Activated naive CD4-positive, alpha-beta T cell treated with anti-CD3 and anti-CD28 coated beads, Interleukin-2, amount 10 ng/mL, durations not matched to agents 7 days and 5 days (primary cell): ENCODE measurements at regions not wholly inside any gene's neighbourhood (a gene's known extent, or its start where the extent isn't known, plus 50 kb on each side); places are given as distances from the start of the nearest gene placed in this dataset.
"Not testable (repeated sequence)": the region's sequence is repeated elsewhere in the genome, so short reads cannot be mapped to it uniquely, and the experiment has no call there.

Experiments
- CTCF ChIA-PET: fragments of 350-600 bp; sonication (Branson Sonifier 250); formaldehyde crosslinking; loops from one replicate; lab custom pipeline; 2021; ENCODE audit warnings: antibody characterized with exemption; lab: Charles Lee
- DNase-seq: peaks from one replicate; pipeline ENCODE4 v3.0.0-alpha.2; 2020
- H3K27ac Mint-ChIP-seq: one replicate; pipeline ENCODE4 v1.8.0; 2021; ENCODE audit warnings: mild to moderate bottlenecking, moderate library complexity, mixed read lengths
- H3K27me3 Mint-ChIP-seq: one replicate; pipeline ENCODE4 v1.8.0; 2021; ENCODE audit warnings: mild to moderate bottlenecking, mixed read lengths
- H3K36me3 Mint-ChIP-seq: one replicate; pipeline ENCODE4 v1.8.0; 2021; ENCODE audit warnings: mixed read lengths
- H3K4me1 Mint-ChIP-seq: one replicate; pipeline ENCODE4 v1.8.0; 2021; ENCODE audit warnings: mixed read lengths
- H3K4me3 Mint-ChIP-seq: one replicate; pipeline ENCODE4 v1.8.0; 2021; ENCODE audit warnings: mild to moderate bottlenecking, moderate library complexity, mixed read lengths
- H3K9me3 Mint-ChIP-seq: one replicate; pipeline ENCODE4 v1.8.0; 2021; ENCODE audit warnings: mixed read lengths

DNA sequence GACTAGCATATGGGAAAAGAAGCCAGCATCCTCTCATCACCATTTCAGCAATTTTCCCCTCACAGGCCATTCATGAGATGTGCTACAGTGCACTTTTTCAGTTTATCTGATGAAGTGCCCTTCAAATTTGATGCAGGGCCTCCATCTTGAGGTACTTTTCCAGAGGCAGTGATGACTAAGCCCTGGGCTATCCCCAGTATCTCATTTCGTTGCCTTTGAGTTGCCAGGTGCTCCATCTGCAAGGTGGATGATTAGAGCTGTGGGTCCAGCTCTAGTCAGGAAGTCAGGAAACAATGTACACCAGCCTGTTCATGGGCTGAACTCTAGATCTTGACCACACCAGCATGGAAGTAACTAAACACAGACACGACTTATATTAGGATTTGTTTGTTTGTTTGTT is 425.2 kb downstream of the METTL4 start:
- CTCF ChIA-PET: no interaction called here
- DNase-seq: no peak
- H3K4me3 Mint-ChIP-seq: no peak overlapping the region
- no peaks in the 10 kb centered on the region for H3K27me3 Mint-ChIP-seq
- no peaks in the 10 kb centered on the region for H3K36me3 Mint-ChIP-seq
- H3K9me3 Mint-ChIP-seq: no peaks in the 10 kb centered on the region
- no peak overlapping the region for H3K27ac Mint-ChIP-seq
- H3K4me1 Mint-ChIP-seq: no peaks in the 10 kb centered on the region

DNA sequence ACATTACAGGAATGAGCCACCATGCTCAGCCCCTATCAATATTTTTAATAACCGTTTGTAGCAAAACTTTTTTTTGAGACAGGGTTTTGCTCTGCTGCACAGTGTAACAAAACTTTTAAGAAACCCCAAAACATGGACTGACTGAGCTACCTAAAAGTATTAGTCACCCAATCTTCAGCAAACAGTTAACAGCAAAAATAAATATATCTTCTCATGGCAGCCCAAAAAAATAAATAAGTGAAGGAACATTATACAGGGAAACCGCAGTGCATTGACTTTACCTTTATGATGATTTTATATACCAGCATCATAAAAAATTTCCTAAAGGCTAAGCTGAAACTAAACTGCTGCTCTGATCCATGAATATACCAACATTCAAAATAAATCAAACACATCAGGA is 424.6 kb downstream of the METTL4 start:
- Mint-ChIP-seq H3K9me3 (no peaks in the 10 kb centered on the region), H3K4me1 (no peaks in the 10 kb centered on the region), H3K27me3 (no peaks in the 10 kb centered on the region), H3K4me3 (no peak overlapping the region), H3K27ac (no peak overlapping the region), H3K36me3 (no peaks in the 10 kb centered on the region)
- CTCF ChIA-PET: no interaction called here
- DNase-seq: no peak

DNA sequence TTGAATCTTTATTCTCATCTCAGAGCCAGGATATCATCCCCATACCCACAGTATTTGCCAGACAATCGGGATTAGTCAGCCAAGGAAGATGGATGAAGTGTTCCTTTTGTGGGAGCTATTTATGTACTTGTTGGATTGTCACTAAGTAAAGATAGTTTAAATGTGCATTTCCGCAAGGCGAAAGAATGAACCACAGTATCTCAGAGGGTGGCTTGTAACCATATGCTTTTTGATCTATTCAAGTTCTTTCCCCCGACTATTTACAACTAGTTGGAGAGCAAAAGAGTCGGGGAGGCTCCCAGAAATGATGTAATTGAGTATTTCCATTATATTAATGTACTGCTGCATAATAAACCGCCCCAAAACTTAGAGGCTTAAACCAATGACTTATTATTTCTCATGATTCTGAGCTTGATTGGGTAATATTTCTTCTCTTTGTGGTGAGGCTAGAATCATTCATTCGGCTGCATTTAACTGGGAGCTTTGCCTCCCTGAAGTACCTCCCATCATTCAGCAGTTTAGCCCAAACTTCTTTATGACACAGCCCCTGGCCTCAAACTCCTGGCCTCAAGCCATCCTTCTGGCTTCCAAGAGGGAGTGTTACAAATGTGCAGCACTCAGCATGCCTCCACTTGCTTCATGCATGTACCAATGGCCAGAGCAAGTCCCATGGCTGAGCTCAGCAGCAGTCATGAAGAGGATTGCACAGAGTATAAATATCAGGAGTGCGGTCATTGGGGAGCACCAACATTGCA is 423.7 kb downstream of the METTL4 start:
- CTCF ChIA-PET: no interaction called here
- Mint-ChIP-seq H3K4me3 (no peak overlapping the region), H3K27ac (no peak overlapping the region), H3K9me3 (no peaks in the 10 kb centered on the region), H3K36me3 (no peaks in the 10 kb centered on the region), H3K27me3 (no peaks in the 10 kb centered on the region), H3K4me1 (no peaks in the 10 kb centered on the region)
- no peak for DNase-seq

GRCh38 chr18:2148823-2149222 is 422.5 kb downstream of the METTL4 start:
- H3K4me3 Mint-ChIP-seq: no peak overlapping the region
- H3K36me3 Mint-ChIP-seq: no peaks in the 10 kb centered on the region
- DNase-seq: no peak
- CTCF ChIA-PET: no interaction called here
- H3K27me3 Mint-ChIP-seq: no peaks in the 10 kb centered on the region
- H3K9me3 Mint-ChIP-seq: no peaks in the 10 kb centered on the region
- H3K27ac Mint-ChIP-seq: no peak overlapping the region
- H3K4me1 Mint-ChIP-seq: no peaks in the 10 kb centered on the region

DNA sequence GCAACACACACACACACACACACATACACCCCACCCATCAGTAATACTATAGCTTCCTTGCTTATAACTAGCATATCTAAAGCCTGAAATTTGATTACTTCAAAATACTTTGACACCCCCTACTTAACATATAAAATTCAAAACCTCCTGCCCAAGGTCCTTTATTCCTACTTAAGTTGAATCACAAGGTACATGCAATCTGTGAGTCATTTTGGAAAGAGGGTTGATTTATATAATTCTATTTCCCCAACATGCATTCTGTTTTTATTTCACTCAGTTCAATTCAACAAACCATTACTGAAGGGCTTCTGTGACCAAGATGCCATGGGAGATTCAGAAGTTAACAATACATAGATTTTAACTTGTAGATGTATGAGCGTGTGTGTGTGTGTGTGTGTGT is 420.7 kb downstream of the METTL4 start:
- no peak for DNase-seq
- no peaks in the 10 kb centered on the region for H3K36me3 Mint-ChIP-seq
- H3K4me1 Mint-ChIP-seq: no peaks in the 10 kb centered on the region
- H3K9me3 Mint-ChIP-seq: no peaks in the 10 kb centered on the region
- H3K4me3 Mint-ChIP-seq: no peak overlapping the region
- H3K27me3 Mint-ChIP-seq: no peaks in the 10 kb centered on the region
- no peak overlapping the region for H3K27ac Mint-ChIP-seq
- CTCF ChIA-PET: no interaction called here

DNA sequence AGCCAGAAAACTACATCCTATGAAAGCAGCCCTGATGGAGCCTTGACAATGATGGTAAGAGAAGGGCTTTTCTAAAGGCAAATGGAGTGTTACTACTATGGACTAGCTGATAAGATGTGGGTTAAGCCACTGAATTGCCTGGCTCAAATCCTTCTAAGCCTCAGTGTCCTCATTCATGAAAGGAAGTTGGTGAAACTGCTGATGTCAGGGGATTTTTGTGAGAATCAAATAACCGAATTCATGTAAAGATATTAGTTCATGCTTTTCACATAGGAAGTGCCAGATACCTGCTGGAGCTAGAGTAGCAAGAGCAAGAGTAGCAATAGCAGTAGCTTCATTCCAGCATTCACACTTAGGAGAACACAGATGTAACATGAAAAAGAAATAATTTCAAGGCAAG is 417.0 kb downstream of the METTL4 start:
- no peak for DNase-seq
- CTCF ChIA-PET: interaction anchor here (0.6 kb wide), 1 partner anchor 49 kb away, joined by 3 read pairs; no protein-coding TSS in a partner anchor
- no peaks in the 10 kb centered on the region for H3K9me3 Mint-ChIP-seq
- H3K27me3 Mint-ChIP-seq: no peaks in the 10 kb centered on the region
- H3K27ac Mint-ChIP-seq: no peak overlapping the region
- H3K4me3 Mint-ChIP-seq: no peak overlapping the region
- no peaks in the 10 kb centered on the region for H3K36me3 Mint-ChIP-seq
- H3K4me1 Mint-ChIP-seq: no peaks in the 10 kb centered on the region

DNA sequence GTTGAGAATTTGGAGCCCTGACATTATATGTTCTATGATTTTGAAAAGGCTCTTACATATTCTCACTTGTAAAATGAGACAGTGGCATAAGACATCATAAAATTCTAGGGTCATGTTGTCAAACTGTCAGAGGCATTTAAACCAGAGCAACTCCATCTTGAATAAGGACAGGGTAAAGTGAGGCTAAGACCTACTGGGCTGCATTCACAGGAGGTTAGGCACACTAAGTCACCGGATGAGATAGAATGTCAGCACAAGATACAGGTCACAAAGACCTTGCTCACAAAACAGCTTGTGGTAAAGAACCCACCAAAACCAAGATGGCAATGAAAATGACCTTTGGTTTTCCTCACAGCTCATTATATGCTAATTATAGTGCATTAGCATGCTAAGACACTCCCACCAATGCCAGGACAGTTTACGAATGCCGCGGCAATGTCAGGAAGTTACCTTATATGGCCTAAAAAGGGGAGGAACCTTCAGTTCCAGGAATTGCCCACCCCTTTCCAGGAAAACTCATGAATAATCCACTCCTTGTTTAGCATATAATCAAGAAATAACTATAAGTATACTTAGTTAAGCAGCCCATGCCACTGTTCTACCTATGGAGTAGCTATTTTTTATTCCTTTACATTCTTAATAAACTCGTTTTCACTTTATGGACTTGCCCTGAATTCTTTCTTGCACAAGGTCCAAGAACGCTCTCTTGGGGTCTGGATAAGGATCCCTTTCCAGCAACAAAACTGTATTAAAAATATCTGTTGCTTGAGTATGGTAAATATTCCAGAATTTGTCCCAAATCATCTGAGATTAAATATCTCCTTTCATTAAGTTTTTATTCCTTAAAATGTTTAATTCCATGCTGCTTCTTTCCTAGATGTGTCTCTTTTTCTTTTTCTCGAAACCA is 406.4 kb downstream of the METTL4 start:
- CTCF ChIA-PET: no interaction called here
- Mint-ChIP-seq H3K9me3 (no peaks in the 10 kb centered on the region), H3K4me1 (no peaks in the 10 kb centered on the region), H3K27me3 (no peaks in the 10 kb centered on the region), H3K36me3 (no peaks in the 10 kb centered on the region), H3K27ac (no peak overlapping the region), H3K4me3 (no peak overlapping the region)
- no peak for DNase-seq

- DNase-seq, H3K27ac Mint-ChIP-seq, H3K9me3 Mint-ChIP-seq, H3K4me1 Mint-ChIP-seq, H3K4me3 Mint-ChIP-seq, H3K36me3 Mint-ChIP-seq, CTCF ChIA-PET, H3K27me3 Mint-ChIP-seq: not testable (repeated sequence)
These were observed 404.4 kb downstream of the METTL4 start for GRCh38 chr18:2166876-2167275.

DNA sequence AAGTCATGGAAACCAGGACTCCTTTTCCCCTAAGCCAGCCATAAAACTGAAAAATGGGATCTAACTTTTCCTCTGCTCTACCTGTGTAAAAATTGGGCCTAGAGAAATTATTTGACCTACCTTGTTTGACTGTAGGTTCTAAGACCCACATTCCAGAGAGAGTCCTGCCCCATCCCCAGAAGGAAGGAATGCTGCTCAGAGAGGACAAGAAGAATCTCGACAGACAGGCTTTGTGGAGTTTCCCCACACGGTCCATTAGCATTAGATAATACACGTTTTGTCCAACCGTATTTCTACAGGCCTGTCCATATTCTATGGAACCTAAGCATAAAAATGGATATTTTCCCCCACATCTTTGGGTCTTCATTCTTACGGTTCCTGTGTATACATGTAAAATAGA is 403.3 kb downstream of the METTL4 start:
- Mint-ChIP-seq H3K27me3 (no peaks in the 10 kb centered on the region), H3K36me3 (no peaks in the 10 kb centered on the region), H3K27ac (no peak overlapping the region), H3K4me3 (no peak overlapping the region), H3K4me1 (no peaks in the 10 kb centered on the region), H3K9me3 (no peaks in the 10 kb centered on the region)
- CTCF ChIA-PET: no interaction called here
- DNase-seq: no peak

- Mint-ChIP-seq H3K36me3 (no peaks in the 10 kb centered on the region), H3K27ac (no peak overlapping the region), H3K9me3 (no peaks in the 10 kb centered on the region), H3K27me3 (no peaks in the 10 kb centered on the region), H3K4me1 (no peaks in the 10 kb centered on the region), H3K4me3 (no peak overlapping the region)
- DNase-seq: no peak
- CTCF ChIA-PET: no interaction called here
These were observed 401.6 kb downstream of the METTL4 start for GRCh38 chr18:2169656-2170055.

- CTCF ChIA-PET: no interaction called here
- no peaks in the 10 kb centered on the region for H3K4me1 Mint-ChIP-seq
- H3K27ac Mint-ChIP-seq: no peak overlapping the region
- no peak overlapping the region for H3K4me3 Mint-ChIP-seq
- H3K9me3 Mint-ChIP-seq: no peaks in the 10 kb centered on the region
- DNase-seq: no peak
- no peaks in the 10 kb centered on the region for H3K36me3 Mint-ChIP-seq
- H3K27me3 Mint-ChIP-seq: no peaks in the 10 kb centered on the region
These were observed 399.3 kb downstream of the METTL4 start for GRCh38 chr18:2171840-2172625.

DNA sequence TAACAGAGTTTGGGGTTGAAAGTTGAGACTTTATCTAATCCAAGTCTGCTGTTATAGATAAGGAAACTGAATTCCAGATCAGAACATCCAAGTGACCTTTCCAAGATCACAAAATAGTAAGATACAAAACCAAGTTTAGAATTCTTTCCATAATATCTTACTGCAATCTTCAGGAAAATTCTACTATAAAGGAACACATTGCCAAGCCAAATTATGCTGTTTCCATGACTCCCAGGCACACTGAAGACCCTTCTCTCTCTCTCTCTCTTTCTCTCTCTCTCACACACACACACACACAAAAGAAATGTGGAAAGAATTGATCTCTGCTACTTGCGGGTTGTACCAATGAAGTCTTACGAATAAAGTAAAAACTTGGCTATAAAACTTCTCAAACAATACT is 398.4 kb downstream of the METTL4 start:
- H3K4me3 Mint-ChIP-seq: no peak overlapping the region
- CTCF ChIA-PET: no interaction called here
- no peaks in the 10 kb centered on the region for H3K36me3 Mint-ChIP-seq
- no peaks in the 10 kb centered on the region for H3K4me1 Mint-ChIP-seq
- H3K9me3 Mint-ChIP-seq: no peaks in the 10 kb centered on the region
- no peak for DNase-seq
- no peaks in the 10 kb centered on the region for H3K27me3 Mint-ChIP-seq
- no peak overlapping the region for H3K27ac Mint-ChIP-seq

DNA sequence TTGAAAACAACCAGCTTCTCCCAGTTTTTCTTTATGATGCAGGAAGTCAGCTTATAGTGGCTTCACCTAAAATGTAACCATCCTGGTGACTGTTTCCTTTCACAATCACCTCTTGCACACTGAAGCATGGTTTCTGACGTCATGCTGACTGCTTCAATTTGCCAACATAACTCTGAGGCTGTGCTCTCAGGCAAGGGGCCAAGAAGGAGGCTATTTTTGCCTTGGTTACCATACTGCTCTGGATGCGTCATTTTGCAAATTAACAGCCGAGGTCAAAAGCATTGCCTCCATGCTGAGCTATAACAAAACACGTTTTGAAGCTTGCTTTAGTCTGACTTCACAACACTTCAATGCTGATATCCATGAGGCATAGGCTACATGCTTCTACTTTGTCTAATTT is 397.8 kb downstream of the METTL4 start:
- H3K4me3 Mint-ChIP-seq: no peak overlapping the region
- H3K4me1 Mint-ChIP-seq: no peaks in the 10 kb centered on the region
- CTCF ChIA-PET: no interaction called here
- no peaks in the 10 kb centered on the region for H3K9me3 Mint-ChIP-seq
- no peak overlapping the region for H3K27ac Mint-ChIP-seq
- H3K27me3 Mint-ChIP-seq: no peaks in the 10 kb centered on the region
- H3K36me3 Mint-ChIP-seq: no peaks in the 10 kb centered on the region
- no peak for DNase-seq

GRCh38 chr18:2178036-2178435 is 393.3 kb downstream of the METTL4 start:
- Mint-ChIP-seq H3K4me3 (no peak overlapping the region), H3K9me3 (no peaks in the 10 kb centered on the region), H3K4me1 (no peaks in the 10 kb centered on the region), H3K27me3 (no peaks in the 10 kb centered on the region), H3K27ac (no peak overlapping the region), H3K36me3 (no peaks in the 10 kb centered on the region)
- CTCF ChIA-PET: no interaction called here
- DNase-seq: no peak
